GM12878 (cell line): ENCODE measurements at regions not wholly inside any gene's neighbourhood (a gene's known extent, or its start where the extent isn't known, plus 50 kb on each side); places are given as distances from the start of the nearest gene placed in this dataset.
"Not testable (repeated sequence)": the region's sequence is repeated elsewhere in the genome, so short reads cannot be mapped to it uniquely, and the experiment has no call there.

Experiments used
- ATAC-seq: fragments of 200-7000 bp; cut with Tn5 transposase; 3 replicates; pipeline ENCODE4 v1.9.1; 2020; ENCODE audit warnings: mild to moderate bottlenecking, moderate library complexity
- BruUV-seq: library from RNA; stranded (reverse); fragments of 400-500 nt; replicated peaks from 2 replicates; lab custom pipeline; 2021; lab: Mats Ljungman, UMichigan
- CTCF ChIA-PET: fragments of 300-600 bp; sonication (Branson Sonifier 250); formaldehyde crosslinking; extraction: SDS; loops from one replicate; lab custom pipeline; 2021; ENCODE audit warnings: inconsistent platforms; lab: Yijun Ruan, JAX
- POLR2A ChIA-PET: fragments of 350-600 bp; formaldehyde crosslinking; extraction: SDS; loops from one replicate; lab custom pipeline; 2021; ENCODE audit warnings: inconsistent platforms; lab: Charles Lee
- RAD21 ChIA-PET: fragments of 300-600 bp; sonication (Branson Sonifier 250); formaldehyde crosslinking; loops from one replicate; lab custom pipeline; 2023; ENCODE audit warnings: antibody characterized with exemption; ENCODE audit not compliant: unreplicated experiment; lab: Charles Lee
- SMC1A ChIA-PET: fragments of 300-600 bp; sonication (Branson Sonifier 250); formaldehyde crosslinking; loops from one replicate; lab custom pipeline; 2023; ENCODE audit not compliant: unreplicated experiment, uncharacterized antibody; lab: Charles Lee
- DNase-seq: peaks from one replicate; pipeline ENCODE4 v3.0.0-alpha.2; 2011; ENCODE audit warnings: low read depth, low spot score
- FAIRE-seq: peaks from 3 replicates; lab custom pipeline; 2011; peaks lifted over from hg19 to GRCh38; lab: Jason Lieb, UNC
- H2AFZ ChIP-seq: 2 replicates; pipeline ENCODE4 v1.6.0; 2011; ENCODE audit warnings: low read depth, low read length, control low read depth; ENCODE audit not compliant: control insufficient read depth
- H3K27ac ChIP-seq: 2 replicates; pipeline ENCODE4 v1.5.1; 2011; ENCODE audit warnings: control low read depth; ENCODE audit not compliant: control insufficient read depth, insufficient read depth
- H3K27me3 ChIP-seq, 2 experiments: replicated peaks in 1 of 2; 2 replicates each; pipeline versions ENCODE4 v1.6.0 to v1.6.1; 2011; ENCODE audit warnings: low read length in 1 of 2; ENCODE audit not compliant: control insufficient read depth in 2 of 2, insufficient read depth in 2 of 2
- H3K36me3 ChIP-seq, 2 experiments: 2 replicates each; pipeline ENCODE4 v1.5.1; 2011; ENCODE audit warnings: low read length in 1 of 2; ENCODE audit not compliant: control insufficient read depth in 2 of 2, insufficient read depth in 2 of 2
- H3K4me1 ChIP-seq: 2 replicates; pipeline ENCODE4 v1.6.1; 2011; ENCODE audit warnings: mild to moderate bottlenecking, low read length, moderate library complexity, mixed read lengths; ENCODE audit not compliant: control insufficient read depth, insufficient read depth
- H3K4me2 ChIP-seq: 2 replicates; pipeline ENCODE4 v1.6.0; 2011; ENCODE audit warnings: control low read depth; ENCODE audit not compliant: control insufficient read depth, insufficient read depth
- H3K4me3 ChIP-seq: fragments of 200-600 bp; sonication (generic); 2 replicates; pipeline ENCODE4 v1.5.1; 2016
- H3K79me2 ChIP-seq: 2 replicates; pipeline ENCODE4 v1.6.0; 2011; ENCODE audit warnings: low read length; ENCODE audit not compliant: control insufficient read depth, insufficient read depth
- H3K9ac ChIP-seq: 2 replicates; pipeline ENCODE4 v1.8.0; 2011; ENCODE audit warnings: low read length, control low read depth, mixed read lengths; ENCODE audit not compliant: control insufficient read depth, insufficient read depth
- H3K9me3 ChIP-seq: replicated peaks from 3 replicates; pipeline ENCODE4 v1.5.1; 2011; ENCODE audit warnings: mild to moderate bottlenecking, low read length; ENCODE audit not compliant: control insufficient read depth, insufficient read depth
- H4K20me1 ChIP-seq: 2 replicates; pipeline ENCODE4 v1.6.0; 2011; ENCODE audit not compliant: control insufficient read depth, insufficient read depth
- ASH2L ChIP-seq: fragments of 300-600, 200-600 bp; sonication (generic); IDR thresholded peaks from 2 replicates; pipeline ENCODE4 v1.6.1; 2017; ENCODE audit warnings: low read depth, mild to moderate bottlenecking, borderline replicate concordance
- ATF7 ChIP-seq: fragments of 450-650 bp; IDR thresholded peaks from 2 replicates; pipeline ENCODE4 v1.6.1; 2016; ENCODE audit warnings: low read depth, mild to moderate bottlenecking
- MEF2A ChIP-seq: IDR thresholded peaks from 2 replicates; pipeline ENCODE4 v1.6.1; 2011; ENCODE audit warnings: low read depth, mild to moderate bottlenecking, low read length, moderate library complexity; ENCODE audit not compliant: insufficient read depth
- ZNF207 ChIP-seq: fragments of 450-650 bp; IDR thresholded peaks from 2 replicates; pipeline ENCODE4 v1.6.1; 2014; ENCODE audit warnings: antibody characterized with exemption, mild to moderate bottlenecking, borderline replicate concordance
- WGBS: methylation state at CpG from one replicate; pipeline ENCODE4 v1.1.6; 2016; ENCODE audit warnings: low lambda C conversion rate; ENCODE audit not compliant: insufficient replicate concordance, insufficient coverage; ENCODE audit errors: missing lambda C conversion rate; 5-methylcytosine and 5-hydroxymethylcytosine counted together
- in situ Hi-C: fragments of 300-500 bp; cut with MboI; formaldehyde crosslinking; loops from 9 replicates; pipeline ENCODE4 v1.14.3; 2018; ENCODE audit warnings: mixed read lengths
- intact Hi-C: fragments of 100-400 bp; cut with micrococcal nuclease; formaldehyde crosslinking; loops from one replicate; pipeline ENCODE4 v1.14.2; 2022; ENCODE audit not compliant: unreplicated experiment
- TF ChIP-seq, protein P1 (sequence below): fragments of 450-650 bp; IDR thresholded peaks from 2 replicates; pipeline ENCODE4 v1.6.1; 2016; ENCODE audit warnings: mild to moderate bottlenecking, moderate library complexity, borderline replicate concordance

GRCh38 chr2:57703407-57703806 is 343.2 kb upstream of the VRK2 start:
- H3K4me2 ChIP-seq, result no peak overlapping the region
- no peak for ATAC-seq
- H3K36me3 ChIP-seq, result no peaks in the 10 kb centered on the region
- no peak overlapping the region for H2AFZ ChIP-seq
- ChIA-PET RAD21 (no interaction called here), POLR2A (interaction anchor here (0.5 kb wide), 1 partner anchor 447 kb away, joined by 5 read pairs; no protein-coding TSS in a partner anchor), SMC1A (no interaction called here), CTCF (interaction anchor here (1.0 to 1.7 kb wide), 3 partner anchors 9 to 19 kb away, joined by 3 to 6 read pairs (median 5); no protein-coding TSS in a partner anchor)
- no peak overlapping the region for H3K4me3 ChIP-seq
- H3K9me3 ChIP-seq, result no peaks in the 10 kb centered on the region
- BruUV-seq, result no TSS peak
- DNase-seq, result no peak
- WGBS, result 66% methylated on average over 3 of the region's 3 CpGs
- no peaks in the 10 kb centered on the region for H3K4me1 ChIP-seq
- no peaks in the 10 kb centered on the region for H4K20me1 ChIP-seq
- H3K9ac ChIP-seq, result no peak overlapping the region
- H3K27ac ChIP-seq, result no peak overlapping the region
- intact Hi-C loops (no loop called here), in situ Hi-C loops (no loop called here)
- FAIRE-seq, result no peak
- TF ChIP-seq MEF2A, result no peak
- no peak for TF ChIP-seq ATF7
- no peak for TF ChIP-seq ASH2L
- TF ChIP-seq, protein P1, sequence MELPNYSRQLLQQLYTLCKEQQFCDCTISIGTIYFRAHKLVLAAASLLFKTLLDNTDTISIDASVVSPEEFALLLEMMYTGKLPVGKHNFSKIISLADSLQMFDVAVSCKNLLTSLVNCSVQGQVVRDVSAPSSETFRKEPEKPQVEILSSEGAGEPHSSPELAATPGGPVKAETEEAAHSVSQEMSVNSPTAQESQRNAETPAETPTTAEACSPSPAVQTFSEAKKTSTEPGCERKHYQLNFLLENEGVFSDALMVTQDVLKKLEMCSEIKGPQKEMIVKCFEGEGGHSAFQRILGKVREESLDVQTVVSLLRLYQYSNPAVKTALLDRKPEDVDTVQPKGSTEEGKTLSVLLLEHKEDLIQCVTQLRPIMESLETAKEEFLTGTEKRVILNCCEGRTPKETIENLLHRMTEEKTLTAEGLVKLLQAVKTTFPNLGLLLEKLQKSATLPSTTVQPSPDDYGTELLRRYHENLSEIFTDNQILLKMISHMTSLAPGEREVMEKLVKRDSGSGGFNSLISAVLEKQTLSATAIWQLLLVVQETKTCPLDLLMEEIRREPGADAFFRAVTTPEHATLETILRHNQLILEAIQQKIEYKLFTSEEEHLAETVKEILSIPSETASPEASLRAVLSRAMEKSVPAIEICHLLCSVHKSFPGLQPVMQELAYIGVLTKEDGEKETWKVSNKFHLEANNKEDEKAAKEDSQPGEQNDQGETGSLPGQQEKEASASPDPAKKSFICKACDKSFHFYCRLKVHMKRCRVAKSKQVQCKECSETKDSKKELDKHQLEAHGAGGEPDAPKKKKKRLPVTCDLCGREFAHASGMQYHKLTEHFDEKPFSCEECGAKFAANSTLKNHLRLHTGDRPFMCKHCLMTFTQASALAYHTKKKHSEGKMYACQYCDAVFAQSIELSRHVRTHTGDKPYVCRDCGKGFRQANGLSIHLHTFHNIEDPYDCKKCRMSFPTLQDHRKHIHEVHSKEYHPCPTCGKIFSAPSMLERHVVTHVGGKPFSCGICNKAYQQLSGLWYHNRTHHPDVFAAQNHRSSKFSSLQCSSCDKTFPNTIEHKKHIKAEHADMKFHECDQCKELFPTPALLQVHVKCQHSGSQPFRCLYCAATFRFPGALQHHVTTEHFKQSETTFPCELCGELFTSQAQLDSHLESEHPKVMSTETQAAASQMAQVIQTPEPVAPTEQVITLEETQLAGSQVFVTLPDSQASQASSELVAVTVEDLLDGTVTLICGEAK, result no peak
- TF ChIP-seq ZNF207, result no peak
- no peaks in the 10 kb centered on the region for H3K79me2 ChIP-seq
- no peaks in the 10 kb centered on the region for H3K27me3 ChIP-seq

- POLR2A ChIA-PET, result interaction anchor here (0.7 kb wide), 1 partner anchor 596 kb away, joined by 3 read pairs; no protein-coding TSS in a partner anchor
- H3K9ac ChIP-seq, FAIRE-seq, H3K36me3 ChIP-seq, H3K4me2 ChIP-seq, H3K27ac ChIP-seq, ATAC-seq, in situ Hi-C loops, DNase-seq, intact Hi-C loops, H3K4me3 ChIP-seq, H2AFZ ChIP-seq, H3K79me2 ChIP-seq, H3K27me3 ChIP-seq, H4K20me1 ChIP-seq, RAD21 ChIA-PET, BruUV-seq, H3K9me3 ChIP-seq, SMC1A ChIA-PET, H3K4me1 ChIP-seq: not testable (repeated sequence)
- CTCF ChIA-PET, result interaction anchor here (0.5 to 1.0 kb wide), 2 partner anchors 13 to 76 kb away, joined by 3 to 4 read pairs; no protein-coding TSS in a partner anchor
- 61% methylated on average over 6 of the region's 8 CpGs for WGBS
These were observed 338.8 kb upstream of the VRK2 start for GRCh38 chr2:57707794-57708193.
